Spleen (tissue), 7 donors: ENCODE measurements at regions not wholly inside any gene's neighbourhood (a gene's known extent, or its start where the extent isn't known, plus 50 kb on each side); places are given as distances from the start of the nearest gene placed in this dataset.

Experiments
- POLR2A ChIP-seq, 3 donors: fragments of 450-650 bp; IDR thresholded peaks; one replicate each; pipeline ENCODE4 v1.5.1; 2017; ENCODE audit warnings: antibody characterized with exemption in 3 of 3, mild to moderate bottlenecking in 1 of 3
- POLR2AphosphoS5 ChIP-seq, 3 donors: sonication (generic); formaldehyde crosslinking; IDR thresholded peaks; one replicate each; pipeline ENCODE4 v1.5.1; 2017; ENCODE audit warnings: antibody characterized with exemption in 3 of 3
- TF ChIP-seq, protein P1 (sequence below), 11 experiments: fragments of 200-600 bp in 7 of 11; fragments of 450-650 bp in 4 of 11; sonication (generic) in 4 of 11; IDR thresholded peaks in 8 of 11; conservative IDR thresholded peaks in 3 of 11; 1 replicate in 7 of 11; 2 replicates in 4 of 11; pipeline versions ENCODE4 v1.4.0 to v1.8.0; 2016 to 2021; ENCODE audit warnings: antibody characterized with exemption in 11 of 11, inconsistent platforms in 4 of 11, mild to moderate bottlenecking in 1 of 11
- donor health status: DM: no; HTN: no; CAD: no; lungs with moderate emphysema.
- donor health status: DM: no; HTN: no; CAD: no.
- donor health status: DM: no; HTN: no; CAD: no.

DNA sequence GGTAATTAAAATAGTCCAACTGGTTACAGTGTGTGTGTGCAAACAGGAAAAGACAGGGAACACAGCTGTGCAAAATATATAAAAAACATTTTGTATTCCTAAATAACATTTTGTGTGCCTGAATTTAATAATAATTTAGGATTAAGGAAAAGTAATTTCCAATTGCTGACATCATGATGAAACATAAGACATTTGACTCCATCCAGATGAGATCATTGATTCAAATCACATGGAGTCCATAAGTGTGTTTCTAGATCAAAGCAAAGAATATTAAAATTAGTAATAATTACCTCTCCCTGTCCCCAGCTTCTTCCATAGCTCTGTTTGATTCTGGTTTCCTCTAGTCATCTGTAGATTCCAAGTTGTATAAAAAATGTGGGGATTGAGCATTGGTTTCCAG, 64.6 kb upstream of the BTN3A2 start:
- TF ChIP-seq, protein P1, sequence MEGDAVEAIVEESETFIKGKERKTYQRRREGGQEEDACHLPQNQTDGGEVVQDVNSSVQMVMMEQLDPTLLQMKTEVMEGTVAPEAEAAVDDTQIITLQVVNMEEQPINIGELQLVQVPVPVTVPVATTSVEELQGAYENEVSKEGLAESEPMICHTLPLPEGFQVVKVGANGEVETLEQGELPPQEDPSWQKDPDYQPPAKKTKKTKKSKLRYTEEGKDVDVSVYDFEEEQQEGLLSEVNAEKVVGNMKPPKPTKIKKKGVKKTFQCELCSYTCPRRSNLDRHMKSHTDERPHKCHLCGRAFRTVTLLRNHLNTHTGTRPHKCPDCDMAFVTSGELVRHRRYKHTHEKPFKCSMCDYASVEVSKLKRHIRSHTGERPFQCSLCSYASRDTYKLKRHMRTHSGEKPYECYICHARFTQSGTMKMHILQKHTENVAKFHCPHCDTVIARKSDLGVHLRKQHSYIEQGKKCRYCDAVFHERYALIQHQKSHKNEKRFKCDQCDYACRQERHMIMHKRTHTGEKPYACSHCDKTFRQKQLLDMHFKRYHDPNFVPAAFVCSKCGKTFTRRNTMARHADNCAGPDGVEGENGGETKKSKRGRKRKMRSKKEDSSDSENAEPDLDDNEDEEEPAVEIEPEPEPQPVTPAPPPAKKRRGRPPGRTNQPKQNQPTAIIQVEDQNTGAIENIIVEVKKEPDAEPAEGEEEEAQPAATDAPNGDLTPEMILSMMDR (IDR thresholded peaks at IDR 0.05 in 8 of 11, conservative IDR thresholded peaks at IDR 0.05 in 3 of 11): no peak
- TF ChIP-seq POLR2AphosphoS5 (IDR thresholded peaks at IDR 0.05) (no peak), POLR2A (IDR thresholded peaks at IDR 0.05) (no peak)
